ENCODE measurements at regions not wholly inside any gene's neighbourhood (a gene's known extent, or its start where the extent isn't known, plus 50 kb on each side); places are given as distances from the start of the nearest gene placed in this dataset.

DNA sequence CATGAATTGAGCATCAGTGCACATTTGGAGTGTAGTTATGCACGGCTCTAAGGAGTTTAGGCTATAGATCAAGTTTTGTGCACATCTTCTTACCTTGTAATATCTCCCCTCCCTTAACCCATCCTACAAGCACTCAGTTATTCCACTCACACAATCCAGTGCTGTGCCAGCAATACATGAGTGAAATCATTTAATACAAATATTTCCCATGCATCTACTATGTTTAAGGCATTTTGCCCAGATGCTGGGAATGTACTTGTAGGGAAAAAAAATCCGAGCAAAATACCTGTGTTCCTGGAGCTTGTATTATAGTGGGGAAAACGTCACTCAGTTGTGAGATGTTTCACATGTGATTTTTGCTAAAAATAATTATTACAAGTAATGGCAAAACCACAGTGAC lies 191.6 kb upstream of the LDB2 start:
- TF ChIP-seq, protein P1, sequence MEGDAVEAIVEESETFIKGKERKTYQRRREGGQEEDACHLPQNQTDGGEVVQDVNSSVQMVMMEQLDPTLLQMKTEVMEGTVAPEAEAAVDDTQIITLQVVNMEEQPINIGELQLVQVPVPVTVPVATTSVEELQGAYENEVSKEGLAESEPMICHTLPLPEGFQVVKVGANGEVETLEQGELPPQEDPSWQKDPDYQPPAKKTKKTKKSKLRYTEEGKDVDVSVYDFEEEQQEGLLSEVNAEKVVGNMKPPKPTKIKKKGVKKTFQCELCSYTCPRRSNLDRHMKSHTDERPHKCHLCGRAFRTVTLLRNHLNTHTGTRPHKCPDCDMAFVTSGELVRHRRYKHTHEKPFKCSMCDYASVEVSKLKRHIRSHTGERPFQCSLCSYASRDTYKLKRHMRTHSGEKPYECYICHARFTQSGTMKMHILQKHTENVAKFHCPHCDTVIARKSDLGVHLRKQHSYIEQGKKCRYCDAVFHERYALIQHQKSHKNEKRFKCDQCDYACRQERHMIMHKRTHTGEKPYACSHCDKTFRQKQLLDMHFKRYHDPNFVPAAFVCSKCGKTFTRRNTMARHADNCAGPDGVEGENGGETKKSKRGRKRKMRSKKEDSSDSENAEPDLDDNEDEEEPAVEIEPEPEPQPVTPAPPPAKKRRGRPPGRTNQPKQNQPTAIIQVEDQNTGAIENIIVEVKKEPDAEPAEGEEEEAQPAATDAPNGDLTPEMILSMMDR (IDR thresholded peaks at IDR 0.05; ENCODE audit: low read depth, low read length, missing control alignments): no peak
- no peak overlapping the region for H3K4me3 ChIP-seq (ENCODE audit: low read depth, low read length)
- DNase-seq (ENCODE audit: low read depth): no peak
- in situ Hi-C loops (cut with HindIII; ENCODE audit: low sequenced_read_pairs): no loop called here

DNA sequence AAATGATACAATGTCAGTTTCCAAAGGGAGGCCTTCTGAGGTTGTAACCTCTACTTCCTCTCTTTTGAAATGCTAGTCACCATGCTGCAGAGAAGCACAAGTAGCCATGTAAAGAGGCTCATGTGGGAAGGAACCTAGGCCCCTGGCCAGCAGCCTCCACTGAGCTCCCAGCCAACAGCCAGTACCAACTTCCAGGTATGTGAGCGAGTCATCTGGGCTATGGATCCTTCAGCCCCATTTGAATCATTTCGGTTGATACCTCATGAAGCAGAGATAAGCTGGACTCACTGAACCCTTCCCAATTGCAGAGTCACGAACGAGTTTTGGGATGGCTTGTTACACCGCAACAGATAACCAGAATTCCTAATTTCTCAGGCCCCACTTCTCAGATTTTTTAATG lies 187.0 kb upstream of the LDB2 start:
- TF ChIP-seq, protein P1 (IDR thresholded peaks at IDR 0.05; ENCODE audit: low read depth, low read length, missing control alignments): no peak
- no peak for DNase-seq (ENCODE audit: low read depth)
- in situ Hi-C loops (cut with HindIII; ENCODE audit: low sequenced_read_pairs): no loop called here
- H3K4me3 ChIP-seq (ENCODE audit: low read depth, low read length): no peak overlapping the region

DNA sequence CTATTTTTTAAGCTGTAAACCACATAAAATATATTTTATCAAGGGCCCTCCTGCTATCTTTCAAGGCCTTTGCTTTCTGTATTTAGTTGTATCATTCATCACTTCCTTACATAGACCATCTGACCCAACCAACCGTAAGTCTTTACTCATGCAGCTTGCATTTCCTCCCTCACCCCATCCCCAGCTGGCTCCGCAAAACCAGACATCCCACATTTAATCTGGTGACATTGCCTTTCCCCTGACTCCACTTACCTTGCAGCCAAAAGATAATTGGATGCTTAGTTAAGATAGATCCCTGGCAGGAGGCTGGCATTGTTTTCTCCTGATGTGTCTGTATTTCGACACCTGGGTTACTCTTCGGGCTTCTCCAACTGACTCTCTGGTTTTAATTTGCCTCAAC lies 183.7 kb upstream of the LDB2 start:
- DNase-seq (ENCODE audit: low read depth): no peak
- H3K4me3 ChIP-seq (ENCODE audit: low read depth, low read length): no peak overlapping the region
- in situ Hi-C loops (cut with HindIII; ENCODE audit: low sequenced_read_pairs): no loop called here
- TF ChIP-seq, protein P1 (IDR thresholded peaks at IDR 0.05; ENCODE audit: low read depth, low read length, missing control alignments): no peak

DNA sequence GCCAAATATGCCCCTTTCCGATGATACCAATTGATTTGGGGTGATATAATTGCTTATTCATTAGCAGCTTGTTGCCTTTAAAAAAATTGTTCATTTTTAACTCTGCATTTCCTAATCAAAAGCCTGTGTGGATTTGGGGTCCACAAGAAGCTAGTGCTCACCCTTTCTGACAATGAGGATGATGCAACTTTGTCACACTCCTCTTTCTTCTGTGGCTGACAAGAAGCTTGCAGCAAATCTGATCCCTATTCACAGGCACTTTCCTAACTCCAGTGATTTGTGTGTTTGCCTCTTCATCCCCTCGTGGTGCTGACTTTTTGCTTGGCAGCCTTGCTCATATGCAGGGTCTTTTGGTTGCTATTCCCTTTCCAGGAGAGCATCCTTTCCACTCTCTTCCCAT lies 182.7 kb upstream of the LDB2 start:
- TF ChIP-seq, protein P1 (IDR thresholded peaks at IDR 0.05; ENCODE audit: low read depth, low read length, missing control alignments): no peak
- DNase-seq (ENCODE audit: low read depth): no peak
- in situ Hi-C loops (cut with HindIII; ENCODE audit: low sequenced_read_pairs): no loop called here
- H3K4me3 ChIP-seq (ENCODE audit: low read depth, low read length): no peak overlapping the region

DNA sequence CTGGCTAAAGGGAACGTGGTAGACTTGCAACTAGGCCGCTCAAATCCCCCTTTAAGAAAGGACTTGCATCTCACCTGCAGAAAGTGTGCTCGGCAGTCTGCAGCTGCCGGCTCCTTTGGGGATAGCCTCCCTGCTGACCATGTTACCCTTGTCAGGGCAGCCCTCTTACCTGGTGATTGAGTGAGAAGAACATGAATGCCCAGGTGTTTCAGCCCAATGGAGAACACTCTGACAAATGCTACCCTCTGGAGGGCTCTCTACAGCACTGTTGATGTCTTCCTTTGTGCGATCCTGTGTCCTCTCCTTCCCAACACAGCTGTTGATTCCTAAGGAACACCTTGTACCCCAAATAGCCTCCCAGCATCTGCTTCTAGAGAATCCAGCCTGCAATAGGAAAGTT lies 178.7 kb upstream of the LDB2 start:
- in situ Hi-C loops (cut with HindIII; ENCODE audit: low sequenced_read_pairs): no loop called here
- DNase-seq (ENCODE audit: low read depth): no peak
- TF ChIP-seq, protein P1 (IDR thresholded peaks at IDR 0.05; ENCODE audit: low read depth, low read length, missing control alignments): no peak
- H3K4me3 ChIP-seq (ENCODE audit: low read depth, low read length): no peak overlapping the region

DNA sequence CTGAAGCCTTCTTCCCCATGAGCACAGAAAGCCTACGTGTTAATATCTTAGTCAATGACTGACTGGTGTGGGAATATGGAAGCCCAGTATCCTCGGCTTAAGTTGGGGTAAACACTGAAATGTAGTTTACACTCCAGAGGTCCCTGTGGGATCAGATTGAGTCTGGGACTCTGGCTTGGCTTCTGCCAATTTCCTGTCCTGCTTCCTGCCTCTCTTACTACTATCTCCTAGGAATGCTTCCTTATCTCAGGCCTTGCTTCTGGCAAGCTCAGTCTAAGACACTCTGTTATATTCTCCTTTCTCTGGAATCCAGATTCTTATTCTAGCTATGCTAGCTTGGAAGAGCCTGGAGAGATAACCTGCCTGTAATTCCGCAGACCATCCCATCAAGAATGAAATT lies 174.0 kb upstream of the LDB2 start:
- in situ Hi-C loops (cut with HindIII; ENCODE audit: low sequenced_read_pairs): no loop called here
- DNase-seq (ENCODE audit: low read depth): no peak
- TF ChIP-seq, protein P1 (IDR thresholded peaks at IDR 0.05; ENCODE audit: low read depth, low read length, missing control alignments): no peak
- H3K4me3 ChIP-seq (ENCODE audit: low read depth, low read length): no peak overlapping the region

DNA sequence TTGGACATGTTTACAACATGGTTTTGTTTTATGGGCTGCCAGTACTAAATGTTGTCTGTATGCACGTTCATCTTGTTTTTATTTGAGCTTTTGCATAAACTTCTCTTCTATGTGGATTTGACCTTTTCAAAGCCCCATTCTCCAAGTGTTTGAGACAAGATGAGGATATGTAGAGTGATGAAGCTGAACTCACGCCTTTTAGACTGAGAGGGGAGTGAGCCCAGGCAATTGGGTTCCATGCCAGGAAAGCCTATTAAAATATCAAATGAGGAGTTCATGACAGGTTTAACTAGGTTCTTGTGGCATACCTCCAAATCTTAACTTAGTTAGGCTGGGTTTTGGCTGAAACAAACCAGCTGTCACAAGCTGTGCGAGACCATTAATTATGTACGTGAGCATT lies 170.4 kb upstream of the LDB2 start:
- TF ChIP-seq, protein P1 (IDR thresholded peaks at IDR 0.05; ENCODE audit: low read depth, low read length, missing control alignments): no peak
- H3K4me3 ChIP-seq (ENCODE audit: low read depth, low read length): no peak overlapping the region
- no peak for DNase-seq (ENCODE audit: low read depth)
- in situ Hi-C loops (cut with HindIII; ENCODE audit: low sequenced_read_pairs): no loop called here

All from astrocyte of the cerebellum (primary cell).